ENCODE measurements at regions not wholly inside any gene's neighbourhood (a gene's known extent, or its start where the extent isn't known, plus 50 kb on each side); places are given as distances from the start of the nearest gene placed in this dataset.

GRCh38 chr2:2862386-2862785 lies 515.2 kb downstream of the EIPR1 start:
- H4K20me1 ChIP-seq (replicated peaks; ENCODE audit: control insufficient read depth, insufficient read depth, low read length) = no peaks in the 10 kb centered on the region
- CTCF ChIA-PET (ENCODE audit: low intra/inter-chr PET ratio) = no interaction called here
- no peak overlapping the region for H3K27ac ChIP-seq (ENCODE audit: extremely low read depth, low read depth, low read length)
- no peak overlapping the region for H3K4me2 ChIP-seq (ENCODE audit: insufficient read depth, low read length)
- H2AFZ ChIP-seq (ENCODE audit: low read depth, low read length) = no peak overlapping the region
- ATAC-seq (no peak), FAIRE-seq (no peak), DNase-seq (ENCODE audit: extremely low read depth in 1 of 4, low spot score in 3 of 4) (no peak)
- H3K4me3 ChIP-seq = no peak overlapping the region
- H3K9me3 ChIP-seq (replicated peaks; ENCODE audit: control insufficient read depth, insufficient read depth, low read depth, low read length) = 0 out of 2 replicates have a peak, but pooled peaks cover 2% of the 10 kb centered on the region
- no TSS peak for BruUV-seq (replicated peaks)
- H3K9ac ChIP-seq (ENCODE audit: insufficient read depth in 1 of 2, low read depth in 2 of 2, low read length in 2 of 2) = no peak overlapping the region
- H3K9me1 ChIP-seq (ENCODE audit: control insufficient read depth, insufficient read depth, low read length) = no peaks in the 10 kb centered on the region
- POLR2A ChIA-PET = no interaction called here
- TF ChIP-seq HDAC3 (IDR thresholded peaks at IDR 0.05; ENCODE audit: borderline replicate concordance, partially characterized antibody) (no peak), PCBP1 (IDR thresholded peaks at IDR 0.05; ENCODE audit: low read depth, low read length, poor library complexity, severe bottlenecking) (no peak), GATA2 (CRISPR knock-in tag; IDR thresholded peaks at IDR 0.05) (no peak), SMAD2 (IDR thresholded peaks at IDR 0.05; ENCODE audit: low read depth, low read length) (no peak), KAT2B (IDR thresholded peaks at IDR 0.05; ENCODE audit: low read depth, low read length) (no peak), GTF2B (IDR thresholded peaks at IDR 0.05; ENCODE audit: extremely low read depth, insufficient read length) (no peak)
- intact Hi-C loops (cut with micrococcal nuclease) (no loop called here), in situ Hi-C loops (cut with MboI) (no loop called here)
- H3K36me3 ChIP-seq (ENCODE audit: control insufficient read depth, insufficient read depth, low read length) = no peaks in the 10 kb centered on the region
- H3K79me2 ChIP-seq (ENCODE audit: control insufficient read depth, insufficient read depth, low read length) = no peaks in the 10 kb centered on the region
- WGBS (ENCODE audit: insufficient coverage, low coverage, missing lambda C conversion rate) = 0% methylated on average over 5 of the region's 5 CpGs
- H3K4me1 ChIP-seq (replicated peaks in 1 of 2; ENCODE audit: control insufficient read depth in 2 of 2, insufficient read depth in 2 of 2, low read length in 2 of 2) = no peaks in the 10 kb centered on the region
- peaks cover 6 to 11% of the 10 kb centered on the region in 2 experiments; a peak in 3 of 5 replicates for H3K27me3 ChIP-seq (ENCODE audit: control insufficient read depth in 2 of 2, insufficient read depth in 2 of 2, low read length in 2 of 2)

Data from K562 (cell line).